ENCODE measurements at regions not wholly inside any gene's neighbourhood (a gene's known extent, or its start where the extent isn't known, plus 50 kb on each side); places are given as distances from the start of the nearest gene placed in this dataset.

DNA sequence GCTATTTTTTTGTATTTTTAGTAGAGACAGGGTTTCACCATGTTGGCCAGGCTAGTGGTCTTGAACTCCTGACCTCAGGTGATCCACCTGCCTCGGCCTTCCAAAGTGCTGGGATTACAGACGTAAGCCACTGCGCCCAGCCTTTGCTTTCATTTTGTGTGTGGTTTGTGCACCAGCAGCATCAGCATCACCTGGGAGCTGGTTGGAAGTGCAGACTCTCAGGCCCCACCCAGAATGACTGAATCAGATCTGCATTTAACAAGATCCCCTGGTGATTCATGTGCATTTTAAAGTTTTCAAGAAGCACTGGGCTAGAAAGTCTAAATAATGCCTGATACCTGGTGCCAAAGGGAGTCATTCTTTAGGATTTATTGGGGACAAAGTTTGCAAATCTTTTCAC, 73.4 kb upstream of the BNIP2 start:
- TF ChIP-seq, protein P1, sequence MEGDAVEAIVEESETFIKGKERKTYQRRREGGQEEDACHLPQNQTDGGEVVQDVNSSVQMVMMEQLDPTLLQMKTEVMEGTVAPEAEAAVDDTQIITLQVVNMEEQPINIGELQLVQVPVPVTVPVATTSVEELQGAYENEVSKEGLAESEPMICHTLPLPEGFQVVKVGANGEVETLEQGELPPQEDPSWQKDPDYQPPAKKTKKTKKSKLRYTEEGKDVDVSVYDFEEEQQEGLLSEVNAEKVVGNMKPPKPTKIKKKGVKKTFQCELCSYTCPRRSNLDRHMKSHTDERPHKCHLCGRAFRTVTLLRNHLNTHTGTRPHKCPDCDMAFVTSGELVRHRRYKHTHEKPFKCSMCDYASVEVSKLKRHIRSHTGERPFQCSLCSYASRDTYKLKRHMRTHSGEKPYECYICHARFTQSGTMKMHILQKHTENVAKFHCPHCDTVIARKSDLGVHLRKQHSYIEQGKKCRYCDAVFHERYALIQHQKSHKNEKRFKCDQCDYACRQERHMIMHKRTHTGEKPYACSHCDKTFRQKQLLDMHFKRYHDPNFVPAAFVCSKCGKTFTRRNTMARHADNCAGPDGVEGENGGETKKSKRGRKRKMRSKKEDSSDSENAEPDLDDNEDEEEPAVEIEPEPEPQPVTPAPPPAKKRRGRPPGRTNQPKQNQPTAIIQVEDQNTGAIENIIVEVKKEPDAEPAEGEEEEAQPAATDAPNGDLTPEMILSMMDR (tag by site-specific recombination; IDR thresholded peaks at IDR 0.05), result no peak
- TF ChIP-seq ZNF37A (tag by site-specific recombination; IDR thresholded peaks at IDR 0.05) (no peak), ZNF335 (tag by site-specific recombination; conservative IDR thresholded peaks at IDR 0.05) (no peak), ZBTB20 (tag by site-specific recombination; IDR thresholded peaks at IDR 0.05) (no peak), ZNF549 (tag by site-specific recombination; IDR thresholded peaks at IDR 0.05) (no peak), SETDB1 (IDR thresholded peaks at IDR 0.05; ENCODE audit: insufficient read length, low read length) (no peak)
- TF ChIP-seq, protein P2, sequence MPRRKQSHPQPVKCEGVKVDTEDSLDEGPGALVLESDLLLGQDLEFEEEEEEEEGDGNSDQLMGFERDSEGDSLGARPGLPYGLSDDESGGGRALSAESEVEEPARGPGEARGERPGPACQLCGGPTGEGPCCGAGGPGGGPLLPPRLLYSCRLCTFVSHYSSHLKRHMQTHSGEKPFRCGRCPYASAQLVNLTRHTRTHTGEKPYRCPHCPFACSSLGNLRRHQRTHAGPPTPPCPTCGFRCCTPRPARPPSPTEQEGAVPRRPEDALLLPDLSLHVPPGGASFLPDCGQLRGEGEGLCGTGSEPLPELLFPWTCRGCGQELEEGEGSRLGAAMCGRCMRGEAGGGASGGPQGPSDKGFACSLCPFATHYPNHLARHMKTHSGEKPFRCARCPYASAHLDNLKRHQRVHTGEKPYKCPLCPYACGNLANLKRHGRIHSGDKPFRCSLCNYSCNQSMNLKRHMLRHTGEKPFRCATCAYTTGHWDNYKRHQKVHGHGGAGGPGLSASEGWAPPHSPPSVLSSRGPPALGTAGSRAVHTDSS (tag by site-specific recombination; IDR thresholded peaks at IDR 0.05), result no peak
- TF ChIP-seq, protein P3, sequence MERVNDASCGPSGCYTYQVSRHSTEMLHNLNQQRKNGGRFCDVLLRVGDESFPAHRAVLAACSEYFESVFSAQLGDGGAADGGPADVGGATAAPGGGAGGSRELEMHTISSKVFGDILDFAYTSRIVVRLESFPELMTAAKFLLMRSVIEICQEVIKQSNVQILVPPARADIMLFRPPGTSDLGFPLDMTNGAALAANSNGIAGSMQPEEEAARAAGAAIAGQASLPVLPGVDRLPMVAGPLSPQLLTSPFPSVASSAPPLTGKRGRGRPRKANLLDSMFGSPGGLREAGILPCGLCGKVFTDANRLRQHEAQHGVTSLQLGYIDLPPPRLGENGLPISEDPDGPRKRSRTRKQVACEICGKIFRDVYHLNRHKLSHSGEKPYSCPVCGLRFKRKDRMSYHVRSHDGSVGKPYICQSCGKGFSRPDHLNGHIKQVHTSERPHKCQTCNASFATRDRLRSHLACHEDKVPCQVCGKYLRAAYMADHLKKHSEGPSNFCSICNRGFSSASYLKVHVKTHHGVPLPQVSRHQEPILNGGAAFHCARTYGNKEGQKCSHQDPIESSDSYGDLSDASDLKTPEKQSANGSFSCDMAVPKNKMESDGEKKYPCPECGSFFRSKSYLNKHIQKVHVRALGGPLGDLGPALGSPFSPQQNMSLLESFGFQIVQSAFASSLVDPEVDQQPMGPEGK (tag by site-specific recombination; IDR thresholded peaks at IDR 0.05), result no peak
